K562 (cell line): ENCODE measurements at regions not wholly inside any gene's neighbourhood (a gene's known extent, or its start where the extent isn't known, plus 50 kb on each side); places are given as distances from the start of the nearest gene placed in this dataset.

Experiments used
- ATAC-seq: fragments of 200-7000 bp; cut with Tn5 transposase; 3 replicates; pipeline ENCODE4 v1.9.1; 2020; ENCODE audit warnings: moderate library complexity
- BruUV-seq: library from RNA; stranded (reverse); fragments of 400-500 nt; replicated peaks from 2 replicates; lab custom pipeline; 2021; lab: Mats Ljungman, UMichigan
- CTCF ChIA-PET: fragments of 300-600 bp; formaldehyde crosslinking; extraction: SDS; loops from one replicate; lab custom pipeline; 2021; ENCODE audit warnings: low intra/inter-chr PET ratio; lab: Yijun Ruan, JAX
- POLR2A ChIA-PET: fragments of 300-600, 350-650 bp; sonication (Branson Sonifier 250); formaldehyde crosslinking; extraction: SDS; loops from one replicate; lab custom pipeline; 2021; ENCODE audit warnings: antibody characterized with exemption, inconsistent platforms; lab: Yijun Ruan, JAX
- DNase-seq, 4 experiments: peaks; one replicate each; pipeline versions ENCODE4 v3.0.0 to v3.0.0-alpha.2; 2011 to 2018; ENCODE audit warnings: low spot score in 3 of 4, mixed read lengths in 3 of 4; ENCODE audit errors: extremely low read depth in 1 of 4
- FAIRE-seq: peaks from 2 replicates; lab custom pipeline; 2011; peaks lifted over from hg19 to GRCh38; lab: Jason Lieb, UNC
- H2AFZ ChIP-seq: 2 replicates; pipeline ENCODE4 v1.6.0; 2011; ENCODE audit warnings: low read depth, low read length, control low read depth, inconsistent platforms
- H3K27ac ChIP-seq: fragments of 200-600 bp; 3 replicates; pipeline ENCODE4 v1.8.0; 2011; ENCODE audit warnings: low read depth, mild to moderate bottlenecking, control low read depth, inconsistent platforms, low read length, moderate library complexity, mixed read lengths; ENCODE audit errors: extremely low read depth
- H3K27me3 ChIP-seq, 2 experiments: fragments of 300-600 bp in 1 of 2; 2 replicates in 1 of 2; 3 replicates in 1 of 2; pipeline versions ENCODE4 v1.6.0 to v1.8.0; 2011; ENCODE audit warnings: inconsistent platforms in 2 of 2, low read length in 2 of 2, mild to moderate bottlenecking in 1 of 2, mixed read lengths in 1 of 2, moderate library complexity in 1 of 2; ENCODE audit not compliant: control insufficient read depth in 2 of 2, insufficient read depth in 2 of 2
- H3K36me3 ChIP-seq: fragments of 300-600 bp; 3 replicates; pipeline ENCODE4 v1.8.0; 2011; ENCODE audit warnings: mild to moderate bottlenecking, low read length, inconsistent platforms; ENCODE audit not compliant: control insufficient read depth, insufficient read depth
- H3K4me1 ChIP-seq, 2 experiments: fragments of 200-600 bp in 1 of 2; replicated peaks in 1 of 2; 2 replicates in 1 of 2; 3 replicates in 1 of 2; pipeline versions ENCODE4 v1.5.1 to v1.8.0; 2011; ENCODE audit warnings: inconsistent platforms in 2 of 2, low read length in 2 of 2, mild to moderate bottlenecking in 1 of 2, mixed read lengths in 1 of 2, moderate library complexity in 1 of 2; ENCODE audit not compliant: control insufficient read depth in 2 of 2, insufficient read depth in 2 of 2
- H3K4me2 ChIP-seq: 2 replicates; pipeline ENCODE4 v1.6.1; 2011; ENCODE audit warnings: low read length, control low read depth, inconsistent platforms, mixed read lengths; ENCODE audit not compliant: insufficient read depth
- H3K4me3 ChIP-seq: fragments of 200-600 bp; sonication (generic), shearing (Covaris generic); 2 replicates; pipeline ENCODE4 v1.5.1; 2016; ENCODE audit warnings: control low read depth, inconsistent platforms
- H3K79me2 ChIP-seq: fragments of 200-600 bp; 3 replicates; pipeline ENCODE4 v1.8.0; 2011; ENCODE audit warnings: low read length, inconsistent platforms; ENCODE audit not compliant: control insufficient read depth, insufficient read depth
- H3K9ac ChIP-seq, 2 experiments: 2 replicates each; pipeline versions ENCODE4 v1.6.0 to v1.6.1; 2011; ENCODE audit warnings: low read depth in 2 of 2, low read length in 2 of 2, control low read depth in 1 of 2, inconsistent platforms in 1 of 2, mild to moderate bottlenecking in 1 of 2, mixed read lengths in 1 of 2; ENCODE audit not compliant: insufficient read depth in 1 of 2
- H3K9me1 ChIP-seq: one replicate; pipeline ENCODE4 v1.6.0; 2011; ENCODE audit warnings: inconsistent platforms, mild to moderate bottlenecking, low read length, moderate library complexity; ENCODE audit not compliant: control insufficient read depth, insufficient read depth
- H3K9me3 ChIP-seq: replicated peaks from 2 replicates; pipeline ENCODE4 v1.5.1; 2011; ENCODE audit warnings: low read depth, low read length, inconsistent platforms; ENCODE audit not compliant: control insufficient read depth, insufficient read depth
- H4K20me1 ChIP-seq: replicated peaks from 2 replicates; pipeline ENCODE4 v1.6.1; 2011; ENCODE audit warnings: low read length, inconsistent platforms, mixed read lengths; ENCODE audit not compliant: control insufficient read depth, insufficient read depth
- ARID3A ChIP-seq: IDR thresholded peaks from 2 replicates; pipeline ENCODE4 v1.6.1; 2012; ENCODE audit warnings: low read depth, low read length, improper control_type of control experiment, borderline replicate concordance
- ESRRB ChIP-seq: fragments of 250-450 bp; sonication (Bioruptor Pico); IDR thresholded peaks from 2 replicates; pipeline ENCODE4 v1.5.0; 2020; ENCODE audit warnings: mild to moderate bottlenecking, moderate library complexity, borderline replicate concordance
- EWSR1 ChIP-seq: fragments of 450-650 bp; IDR thresholded peaks from 2 replicates; pipeline ENCODE4 v1.6.1; 2018; ENCODE audit warnings: borderline replicate concordance, mild to moderate bottlenecking, low read depth, moderate library complexity; ENCODE audit not compliant: partially characterized antibody
- IRF2 ChIP-seq: sonication (generic); formaldehyde crosslinking; IDR thresholded peaks from 2 replicates; pipeline ENCODE4 v1.8.1; 2022; ENCODE audit warnings: mild to moderate bottlenecking, missing genetic modification reagents
- MLX ChIP-seq, 2 experiments: fragments of 450-650 bp in 1 of 2; sonication (generic) in 1 of 2; formaldehyde crosslinking; conservative IDR thresholded peaks; 2 replicates each; pipeline versions ENCODE4 v1.4.0 to v1.8.1; 2020 to 2022; ENCODE audit warnings: mild to moderate bottlenecking in 1 of 2, missing genetic modification reagents in 1 of 2
- NFRKB ChIP-seq: fragments of 450-650 bp; IDR thresholded peaks from 2 replicates; pipeline ENCODE4 v1.6.1; 2016; ENCODE audit warnings: low read depth
- NR2C2 ChIP-seq, 2 experiments: fragments of 200-800 bp in 1 of 2; sonication (Bioruptor generic) in 1 of 2; sonication (generic) in 1 of 2; formaldehyde crosslinking in 1 of 2; IDR thresholded peaks; 2 replicates each; pipeline versions ENCODE4 v1.6.1 to v1.8.0; 2016 to 2022; ENCODE audit warnings: mild to moderate bottlenecking in 1 of 2, missing compliant biosample characterization in 1 of 2, missing genetic modification characterization in 1 of 2, missing genetic modification reagents in 1 of 2
- RBM25 ChIP-seq: fragments of 200-400 bp; formaldehyde crosslinking; IDR thresholded peaks from 2 replicates; pipeline ENCODE4 v1.6.1; 2018; ENCODE audit warnings: low read length, low read depth, moderate library complexity; ENCODE audit not compliant: severe bottlenecking
- ZNF316 ChIP-seq: fragments of 450-650 bp; IDR thresholded peaks from 2 replicates; pipeline ENCODE4 v1.6.1; 2016
- WGBS: fragments of 100-300 bp; shearing (Covaris generic); methylation state at CpG from one replicate; pipeline ENCODE4 v1.1.6; 2016; ENCODE audit warnings: low coverage, mixed read lengths; ENCODE audit not compliant: insufficient coverage; ENCODE audit errors: missing lambda C conversion rate; 5-methylcytosine and 5-hydroxymethylcytosine counted together
- in situ Hi-C: fragments of 300-500 bp; cut with MboI; formaldehyde crosslinking; loops from 4 replicates; pipeline ENCODE4 v1.15.0; 2018; ENCODE audit warnings: inconsistent platforms, mixed read lengths
- intact Hi-C: fragments of 100-400 bp; cut with micrococcal nuclease; formaldehyde crosslinking; loops from 2 replicates; pipeline ENCODE4 v1.14.2; 2022
- TF ChIP-seq, protein P1 (sequence below): fragments of 250-450 bp; sonication (Bioruptor Pico); IDR thresholded peaks from 2 replicates; pipeline ENCODE4 v1.4.0; 2020; ENCODE audit warnings: mild to moderate bottlenecking

- no peaks in the 10 kb centered on the region for H3K79me2 ChIP-seq
- intact Hi-C loops (no loop called here), in situ Hi-C loops (no loop called here)
- FAIRE-seq (no peak), DNase-seq (no peak), ATAC-seq (no peak)
- no peak overlapping the region for H3K4me2 ChIP-seq
- no TSS peak for BruUV-seq
- H4K20me1 ChIP-seq = no peaks in the 10 kb centered on the region
- H3K27ac ChIP-seq = no peak overlapping the region
- H2AFZ ChIP-seq = no peak overlapping the region
- WGBS = 34% methylated on average over 4 of the region's 4 CpGs
- H3K4me1 ChIP-seq = no peaks in the 10 kb centered on the region
- POLR2A ChIA-PET = no interaction called here
- no peaks in the 10 kb centered on the region for H3K9me1 ChIP-seq
- no peak overlapping the region for H3K9ac ChIP-seq
- H3K4me3 ChIP-seq = no peak overlapping the region
- TF ChIP-seq MLX (CRISPR knock-in tag; conservative IDR thresholded peaks at IDR 0.05) = no peak
- peaks cover 6% of the 10 kb centered on the region for H3K9me3 ChIP-seq
- no peaks in the 10 kb centered on the region for H3K27me3 ChIP-seq
- CTCF ChIA-PET = no interaction called here
- H3K36me3 ChIP-seq = peaks cover 10% of the 10 kb centered on the region; the same call in 1 of the 3 replicates
These were observed 225.6 kb upstream of the GCFC2 start for GRCh38 chr2:75936311-75936710.

DNA sequence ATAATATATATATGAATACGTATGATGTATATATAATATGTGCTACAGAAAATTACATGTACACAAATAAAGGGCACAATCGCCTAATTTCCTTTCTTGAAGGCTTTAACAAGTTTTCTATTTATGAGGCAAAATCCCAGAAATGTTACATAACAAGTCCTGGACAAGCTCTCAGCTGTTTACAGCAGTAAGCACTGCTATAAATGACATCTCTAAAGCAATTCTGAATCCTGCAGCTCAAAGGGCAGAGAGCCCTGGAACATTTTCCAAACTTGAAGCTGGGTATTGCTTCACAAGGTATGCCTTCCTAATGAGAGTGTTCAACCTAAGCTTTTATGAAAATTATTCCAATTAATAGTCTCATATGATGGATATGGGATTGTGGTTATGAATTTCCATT, 222.3 kb upstream of the GCFC2 start:
- Histone ChIP-seq H3K9ac (no peak overlapping the region), H3K27ac (no peak overlapping the region), H3K79me2 (no peaks in the 10 kb centered on the region), H3K4me3 (no peak overlapping the region), H3K27me3 (no peaks in the 10 kb centered on the region), H3K4me2 (no peak overlapping the region), H3K9me1 (no peaks in the 10 kb centered on the region), H3K36me3 (peaks cover 12% of the 10 kb centered on the region; the same call in 1 of the 3 replicates), H2AFZ (no peak overlapping the region), H3K4me1 (no peaks in the 10 kb centered on the region), H4K20me1 (no peaks in the 10 kb centered on the region), H3K9me3 (no peaks in the 10 kb centered on the region)
- intact Hi-C loops = no loop called here
- ChIA-PET CTCF (no interaction called here), POLR2A (no interaction called here)
- no TSS peak for BruUV-seq
- no peak for TF ChIP-seq RBM25
- TF ChIP-seq EWSR1 = no peak
- TF ChIP-seq IRF2 (CRISPR knock-in tag) = no peak
- no peak for TF ChIP-seq NR2C2 (CRISPR knock-in tag; IDR thresholded peaks at IDR 0.05)
- TF ChIP-seq NR2C2 (tag; IDR thresholded peaks at IDR 0.05) = no peak
- TF ChIP-seq ZNF316 = no peak
- no peak for TF ChIP-seq NFRKB
- no peak for TF ChIP-seq ESRRB
- TF ChIP-seq ARID3A = no peak
- TF ChIP-seq, protein P1, sequence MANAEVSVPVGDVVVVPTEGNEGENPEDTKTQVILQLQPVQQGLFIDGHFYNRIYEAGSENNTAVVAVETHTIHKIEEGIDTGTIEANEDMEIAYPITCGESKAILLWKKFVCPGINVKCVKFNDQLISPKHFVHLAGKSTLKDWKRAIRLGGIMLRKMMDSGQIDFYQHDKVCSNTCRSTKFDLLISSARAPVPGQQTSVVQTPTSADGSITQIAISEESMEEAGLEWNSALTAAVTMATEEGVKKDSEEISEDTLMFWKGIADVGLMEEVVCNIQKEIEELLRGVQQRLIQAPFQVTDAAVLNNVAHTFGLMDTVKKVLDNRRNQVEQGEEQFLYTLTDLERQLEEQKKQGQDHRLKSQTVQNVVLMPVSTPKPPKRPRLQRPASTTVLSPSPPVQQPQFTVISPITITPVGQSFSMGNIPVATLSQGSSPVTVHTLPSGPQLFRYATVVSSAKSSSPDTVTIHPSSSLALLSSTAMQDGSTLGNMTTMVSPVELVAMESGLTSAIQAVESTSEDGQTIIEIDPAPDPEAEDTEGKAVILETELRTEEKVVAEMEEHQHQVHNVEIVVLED (CRISPR knock-in tag) = no peak
- DNase-seq (no peak), FAIRE-seq (no peak), ATAC-seq (no peak)
- WGBS = 47% methylated on average over 2 of the region's 2 CpGs
- in situ Hi-C loops = no loop called here
